PC-9 (cell line): ENCODE measurements at regions not wholly inside any gene's neighbourhood (a gene's known extent, or its start where the extent isn't known, plus 50 kb on each side); places are given as distances from the start of the nearest gene placed in this dataset.

Experiments used
- BruUV-seq: library from RNA; stranded (reverse); fragments of 400-500 nt; replicated peaks from 2 replicates; lab custom pipeline; 2021; lab: Mats Ljungman, UMichigan
- CTCF ChIA-PET: fragments of 300-600 bp; sonication (Branson Sonifier 250); formaldehyde crosslinking; loops from one replicate; lab custom pipeline; 2022; ENCODE audit warnings: antibody characterized with exemption; lab: Charles Lee
- POLR2A ChIA-PET: fragments of 300-600 bp; sonication (Branson Sonifier 250); formaldehyde crosslinking; loops from one replicate; lab custom pipeline; 2022; ENCODE audit warnings: antibody characterized with exemption; ENCODE audit not compliant: unreplicated experiment; lab: Charles Lee
- DNase-seq, 2 experiments: peaks; one replicate each; pipeline versions ENCODE4 v3.0.0 to v3.0.0-alpha.2; 2015 to 2022; ENCODE audit warnings: mixed read lengths in 1 of 2
- H2AFZ ChIP-seq: fragments of 200-600 bp; sonication (generic); 2 replicates; pipeline ENCODE4 v1.8.1; 2017; ENCODE audit warnings: antibody characterized with exemption
- H3F3A ChIP-seq: fragments of 200-600 bp; sonication (generic); 2 replicates; pipeline ENCODE4 v1.8.1; 2017; ENCODE audit warnings: antibody characterized with exemption, mild to moderate bottlenecking, low read depth; ENCODE audit not compliant: insufficient read depth
- H3K27ac ChIP-seq: fragments of 200-600 bp; sonication (generic); 2 replicates; pipeline ENCODE4 v1.6.1; 2016; ENCODE audit warnings: mixed run types
- H3K27me3 ChIP-seq: fragments of 200-600 bp; sonication (generic); 2 replicates; pipeline ENCODE4 v1.6.1; 2016; ENCODE audit warnings: low read depth, mixed run types; ENCODE audit not compliant: insufficient read depth
- H3K36me3 ChIP-seq: fragments of 200-600 bp; sonication (generic); 2 replicates; pipeline ENCODE4 v1.6.1; 2016; ENCODE audit warnings: low read depth, mixed run types
- H3K4me1 ChIP-seq: fragments of 200-600 bp; sonication (generic); replicated peaks from 2 replicates; pipeline ENCODE4 v1.6.1; 2016; ENCODE audit warnings: mixed run types; ENCODE audit not compliant: insufficient read depth
- H3K4me2 ChIP-seq: fragments of 200-600 bp; sonication (generic); 2 replicates; pipeline ENCODE4 v1.6.1; 2017; ENCODE audit warnings: mixed run types
- H3K4me3 ChIP-seq: fragments of 200-600 bp; sonication (generic); 2 replicates; pipeline ENCODE4 v1.6.1; 2016; ENCODE audit warnings: mixed run types
- H3K79me2 ChIP-seq: fragments of 200-600 bp; sonication (generic); 2 replicates; pipeline ENCODE4 v1.6.1; 2017; ENCODE audit warnings: low read depth, mixed run types
- H3K9me2 ChIP-seq: fragments of 200-600 bp; sonication (generic); 2 replicates; pipeline ENCODE4 v1.8.1; 2017; ENCODE audit warnings: mild to moderate bottlenecking; ENCODE audit not compliant: insufficient read depth
- H3K9me3 ChIP-seq: fragments of 200-600 bp; sonication (generic); 2 replicates; pipeline ENCODE4 v1.8.1; 2016; ENCODE audit warnings: low read depth; ENCODE audit not compliant: insufficient read depth
- H4K20me1 ChIP-seq: fragments of 200-600 bp; sonication (generic); 2 replicates; pipeline ENCODE4 v1.8.1; 2017; ENCODE audit not compliant: insufficient read depth
- CTCF ChIP-seq: fragments of 200-600 bp; sonication (generic); conservative IDR thresholded peaks from 2 replicates; pipeline ENCODE4 v1.6.1; 2017; ENCODE audit warnings: mixed run types, antibody characterized with exemption, mild to moderate bottlenecking, moderate library complexity
- EZH2 ChIP-seq: fragments of 200-600 bp; sonication (generic); IDR thresholded peaks from 2 replicates; pipeline ENCODE4 v1.8.0; 2017; ENCODE audit warnings: antibody characterized with exemption, low read depth
- intact Hi-C: fragments of 100-400 bp; cut with micrococcal nuclease; formaldehyde crosslinking; loops from one replicate; pipeline ENCODE4 v1.10.0; 2022; ENCODE audit not compliant: unreplicated experiment

DNA sequence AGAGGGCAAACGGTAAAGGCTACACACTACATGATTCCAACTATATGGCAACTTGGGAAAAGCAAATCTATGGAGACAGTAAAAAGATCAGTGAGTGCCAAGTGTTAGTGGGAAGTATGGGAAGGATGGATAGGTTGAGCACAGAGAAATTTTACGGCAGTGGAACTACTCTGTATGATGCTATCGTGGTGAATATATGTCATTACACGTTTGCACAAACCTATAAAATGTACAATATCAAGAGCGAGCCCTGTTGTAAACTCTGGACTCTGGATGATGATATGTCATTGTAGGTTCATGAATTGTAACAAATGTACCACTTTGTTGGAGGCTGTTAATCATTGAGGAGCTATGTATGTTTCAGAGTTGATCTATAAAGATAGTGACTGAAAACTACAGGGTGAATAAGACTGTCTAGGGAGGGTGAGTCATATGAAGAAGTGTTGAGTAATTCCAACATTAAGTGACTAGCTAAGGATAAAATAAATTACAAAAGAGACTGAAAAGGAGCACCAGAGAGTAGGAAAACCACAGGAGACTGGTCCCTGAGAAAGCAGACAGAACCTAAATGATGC, 349.2 kb upstream of the LMO3 start:
- no peak overlapping the region for H3K27ac ChIP-seq
- CTCF ChIA-PET, result no interaction called here

GRCh38 chr12:16949871-16950667, 344.1 kb upstream of the LMO3 start:
- H4K20me1 ChIP-seq, result no peaks in the 10 kb centered on the region
- H3K9me3 ChIP-seq, result no peaks in the 10 kb centered on the region
- no peaks in the 10 kb centered on the region for H3F3A ChIP-seq
- no peak overlapping the region for H2AFZ ChIP-seq
- ChIA-PET CTCF (interaction anchor here (0.6 kb wide), 1 partner anchor 10 kb away, joined by 4 read pairs; no protein-coding TSS in a partner anchor), POLR2A (no interaction called here)
- no TSS peak for BruUV-seq
- H3K4me2 ChIP-seq, result no peak overlapping the region
- no peaks in the 10 kb centered on the region for H3K79me2 ChIP-seq
- intact Hi-C loops, result no loop called here
- no peak overlapping the region for H3K4me3 ChIP-seq
- H3K27me3 ChIP-seq, result no peaks in the 10 kb centered on the region
- H3K36me3 ChIP-seq, result no peaks in the 10 kb centered on the region
- H3K9me2 ChIP-seq, result 0 out of 2 replicates have a peak, but pooled peaks cover 3% of the 10 kb centered on the region
- no peak overlapping the region for H3K27ac ChIP-seq
- no peaks in the 10 kb centered on the region for H3K4me1 ChIP-seq
- DNase-seq, result no peak
- TF ChIP-seq EZH2 (no peak), CTCF (no peak)

More for the DNA sequence above, 349.2 kb upstream of the LMO3 start:
- Histone ChIP-seq H3K36me3 (no peaks in the 10 kb centered on the region), H3K9me3 (no peaks in the 10 kb centered on the region), H3K4me2 (no peak overlapping the region), H3F3A (no peaks in the 10 kb centered on the region), H4K20me1 (no peaks in the 10 kb centered on the region), H3K4me1 (no peaks in the 10 kb centered on the region), H3K27me3 (no peaks in the 10 kb centered on the region), H3K9me2 (0 out of 2 replicates have a peak, but pooled peaks cover 3% of the 10 kb centered on the region), H2AFZ (no peak overlapping the region), H3K79me2 (no peaks in the 10 kb centered on the region), H3K4me3 (no peak overlapping the region)
- TF ChIP-seq CTCF (no peak), EZH2 (no peak)
- intact Hi-C loops, result no loop called here
- no TSS peak for BruUV-seq
- DNase-seq, result no peak
- POLR2A ChIA-PET, result no interaction called here

- TF ChIP-seq CTCF, result no peak
- no peak for TF ChIP-seq EZH2
These were observed 343.4 kb upstream of the LMO3 start for GRCh38 chr12:16949371-16949770.

More at GRCh38 chr12:16949371-16949770, 343.4 kb upstream of the LMO3 start:
- no peaks in the 10 kb centered on the region for H3F3A ChIP-seq
- intact Hi-C loops, result no loop called here
- ChIA-PET CTCF (interaction anchor here (0.6 kb wide), 1 partner anchor 9 kb away, joined by 4 read pairs; no protein-coding TSS in a partner anchor), POLR2A (no interaction called here)
- H3K4me1 ChIP-seq, result no peaks in the 10 kb centered on the region
- H3K9me3 ChIP-seq, result no peaks in the 10 kb centered on the region
- no peaks in the 10 kb centered on the region for H3K27me3 ChIP-seq
- no peaks in the 10 kb centered on the region for H4K20me1 ChIP-seq
- BruUV-seq, result no TSS peak
- no peak overlapping the region for H3K4me2 ChIP-seq
- H3K27ac ChIP-seq, result no peak overlapping the region
- H3K36me3 ChIP-seq, result no peaks in the 10 kb centered on the region
- H3K4me3 ChIP-seq, result no peak overlapping the region
- no peak overlapping the region for H2AFZ ChIP-seq
- H3K79me2 ChIP-seq, result no peaks in the 10 kb centered on the region
- DNase-seq, result no peak
- H3K9me2 ChIP-seq, result no peaks in the 10 kb centered on the region
